22Rv1 (cell line): ENCODE measurements at regions not wholly inside any gene's neighbourhood (a gene's known extent, or its start where the extent isn't known, plus 50 kb on each side); places are given as distances from the start of the nearest gene placed in this dataset.

ENCODE experiments used
- H3K27ac ChIP-seq: fragments of 450-650 bp; 2 replicates; pipeline ENCODE4 v1.5.1; 2017
- ZFX ChIP-seq: fragments of 450-650 bp; IDR thresholded peaks from 2 replicates; pipeline ENCODE4 v1.6.1; 2017; ENCODE audit warnings: antibody characterized with exemption, borderline replicate concordance
- TF ChIP-seq, protein P1 (sequence below): fragments of 450-650 bp; IDR thresholded peaks from 2 replicates; pipeline ENCODE4 v1.5.1; 2017; ENCODE audit warnings: mild to moderate bottlenecking

DNA sequence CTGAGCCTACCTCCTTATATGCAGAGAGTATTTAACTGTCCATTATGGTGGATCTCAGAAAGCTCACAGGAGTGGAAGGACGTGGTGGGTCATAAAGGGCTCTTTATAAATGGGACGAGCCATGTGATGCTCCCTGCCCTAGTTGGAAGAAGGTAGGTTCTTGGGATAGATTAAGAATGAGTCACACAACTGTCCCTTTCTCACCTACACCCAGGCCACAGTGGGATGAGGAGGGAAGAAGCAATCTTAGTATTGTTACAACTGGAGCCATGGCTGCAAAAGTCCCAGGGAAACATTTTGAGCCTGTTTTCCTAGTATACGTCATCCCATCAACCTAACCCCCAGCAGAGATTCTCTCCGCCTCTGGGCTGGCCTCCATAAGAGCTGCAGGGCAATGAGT is 229.9 kb downstream of the TTC32 start:
- H3K27ac ChIP-seq: no peak overlapping the region
- no peak for TF ChIP-seq ZFX
- TF ChIP-seq, protein P1, sequence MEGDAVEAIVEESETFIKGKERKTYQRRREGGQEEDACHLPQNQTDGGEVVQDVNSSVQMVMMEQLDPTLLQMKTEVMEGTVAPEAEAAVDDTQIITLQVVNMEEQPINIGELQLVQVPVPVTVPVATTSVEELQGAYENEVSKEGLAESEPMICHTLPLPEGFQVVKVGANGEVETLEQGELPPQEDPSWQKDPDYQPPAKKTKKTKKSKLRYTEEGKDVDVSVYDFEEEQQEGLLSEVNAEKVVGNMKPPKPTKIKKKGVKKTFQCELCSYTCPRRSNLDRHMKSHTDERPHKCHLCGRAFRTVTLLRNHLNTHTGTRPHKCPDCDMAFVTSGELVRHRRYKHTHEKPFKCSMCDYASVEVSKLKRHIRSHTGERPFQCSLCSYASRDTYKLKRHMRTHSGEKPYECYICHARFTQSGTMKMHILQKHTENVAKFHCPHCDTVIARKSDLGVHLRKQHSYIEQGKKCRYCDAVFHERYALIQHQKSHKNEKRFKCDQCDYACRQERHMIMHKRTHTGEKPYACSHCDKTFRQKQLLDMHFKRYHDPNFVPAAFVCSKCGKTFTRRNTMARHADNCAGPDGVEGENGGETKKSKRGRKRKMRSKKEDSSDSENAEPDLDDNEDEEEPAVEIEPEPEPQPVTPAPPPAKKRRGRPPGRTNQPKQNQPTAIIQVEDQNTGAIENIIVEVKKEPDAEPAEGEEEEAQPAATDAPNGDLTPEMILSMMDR: no peak

DNA sequence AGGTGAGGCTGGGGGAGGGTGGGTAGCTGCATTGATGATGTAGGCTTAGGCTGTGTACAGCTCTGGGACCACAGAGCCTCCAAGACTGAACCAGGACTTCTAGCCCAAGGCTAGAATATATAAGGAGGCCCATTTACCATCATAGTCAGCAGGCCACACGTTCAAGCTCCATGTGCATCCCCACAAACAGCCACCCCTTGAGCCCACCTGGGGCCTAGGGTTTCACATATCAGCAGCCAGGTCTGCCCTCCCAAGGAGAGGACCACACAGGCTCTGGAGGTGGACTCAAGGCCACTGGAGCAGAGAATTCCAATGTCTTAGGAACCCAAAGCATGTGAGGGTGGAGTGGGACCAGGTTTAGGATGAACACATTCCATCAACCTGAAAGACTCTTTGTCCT is 230.5 kb downstream of the TTC32 start:
- H3K27ac ChIP-seq: no peak overlapping the region
- no peak for TF ChIP-seq ZFX
- TF ChIP-seq, protein P1: no peak

DNA sequence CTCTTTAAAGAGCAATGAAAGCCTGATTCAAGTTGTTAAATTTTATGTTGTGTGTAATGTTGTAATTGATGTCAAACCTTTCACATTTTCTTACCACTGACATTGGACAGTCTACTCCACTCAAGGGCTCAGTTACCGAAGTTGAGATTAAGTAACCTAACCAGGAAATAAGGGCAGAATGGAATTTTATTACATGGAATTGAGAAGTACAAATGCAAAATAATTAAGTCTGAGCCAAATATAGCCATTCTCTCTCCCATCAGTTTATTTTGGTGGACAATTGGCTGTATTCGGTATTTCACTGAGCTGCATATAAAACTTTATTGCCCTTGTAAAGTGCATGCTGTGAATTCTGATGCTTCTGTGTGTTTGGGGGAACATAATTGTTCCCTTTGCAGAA is 231.5 kb downstream of the TTC32 start:
- TF ChIP-seq, protein P1: no peak
- TF ChIP-seq ZFX: no peak

DNA sequence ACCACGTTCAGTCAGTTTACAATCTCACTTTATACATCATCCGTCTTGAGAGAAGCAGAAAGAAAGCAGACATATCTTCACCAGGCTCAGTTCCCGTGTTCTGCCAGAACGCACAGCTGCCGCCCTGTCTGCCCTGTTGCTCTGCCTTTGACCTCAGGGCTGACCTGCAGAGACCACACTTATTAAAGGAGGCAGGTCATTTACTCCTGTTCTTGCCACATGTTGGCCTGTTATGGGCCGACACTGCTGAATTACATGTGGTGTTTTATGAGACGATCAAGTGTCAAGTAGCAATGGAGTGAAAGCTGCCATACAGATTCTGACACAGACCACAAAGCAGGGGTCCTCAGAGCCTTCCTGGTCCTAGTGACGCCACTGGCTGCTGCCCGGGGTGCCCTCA is 232.2 kb downstream of the TTC32 start:
- TF ChIP-seq ZFX: no peak
- TF ChIP-seq, protein P1: no peak
- H3K27ac ChIP-seq: no peak overlapping the region

More for the DNA sequence above, 231.5 kb downstream of the TTC32 start:
- H3K27ac ChIP-seq: no peak overlapping the region

DNA sequence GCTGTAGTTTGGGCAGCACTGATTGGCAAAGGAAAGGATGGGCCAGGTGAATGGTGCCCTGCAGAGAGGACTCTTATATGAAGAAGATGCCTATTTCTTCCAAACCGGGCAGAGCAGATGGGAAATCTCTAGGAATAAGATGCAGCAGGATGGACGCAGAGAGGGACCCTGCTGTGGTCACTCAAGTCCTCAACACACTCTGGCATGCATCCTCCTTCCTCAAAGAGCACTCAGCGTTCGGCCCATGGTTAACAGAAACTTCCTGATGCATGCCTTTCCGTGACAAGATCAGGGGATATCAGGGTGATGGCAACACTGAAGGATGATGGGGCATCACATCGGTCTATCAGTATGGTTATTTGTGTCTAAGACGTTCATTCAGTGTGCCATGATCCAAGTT is 232.7 kb downstream of the TTC32 start:
- H3K27ac ChIP-seq: no peak overlapping the region
- TF ChIP-seq, protein P1: no peak
- no peak for TF ChIP-seq ZFX

DNA sequence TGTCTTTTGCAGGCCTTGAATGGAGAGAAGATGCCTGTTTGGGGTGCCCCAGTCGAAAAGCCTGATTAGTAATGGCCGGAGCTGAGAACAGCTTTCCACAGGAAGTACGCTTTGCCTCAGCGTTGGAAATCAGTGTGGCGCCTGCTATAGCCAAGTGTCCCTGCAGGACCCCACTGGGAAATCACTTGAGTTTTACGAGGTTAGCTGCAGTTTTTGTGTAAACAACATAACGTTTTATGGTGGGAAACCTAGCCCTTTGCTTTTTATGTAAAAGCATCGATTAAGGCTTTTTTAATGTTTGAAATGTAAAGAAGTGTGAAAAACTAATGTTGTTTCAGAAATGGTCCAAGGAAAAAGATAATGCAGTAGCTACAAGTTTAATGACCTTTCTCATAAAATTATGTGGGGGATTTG is 234.2 kb downstream of the TTC32 start:
- H3K27ac ChIP-seq: no peak overlapping the region
- TF ChIP-seq, protein P1: no peak
- TF ChIP-seq ZFX: no peak

DNA sequence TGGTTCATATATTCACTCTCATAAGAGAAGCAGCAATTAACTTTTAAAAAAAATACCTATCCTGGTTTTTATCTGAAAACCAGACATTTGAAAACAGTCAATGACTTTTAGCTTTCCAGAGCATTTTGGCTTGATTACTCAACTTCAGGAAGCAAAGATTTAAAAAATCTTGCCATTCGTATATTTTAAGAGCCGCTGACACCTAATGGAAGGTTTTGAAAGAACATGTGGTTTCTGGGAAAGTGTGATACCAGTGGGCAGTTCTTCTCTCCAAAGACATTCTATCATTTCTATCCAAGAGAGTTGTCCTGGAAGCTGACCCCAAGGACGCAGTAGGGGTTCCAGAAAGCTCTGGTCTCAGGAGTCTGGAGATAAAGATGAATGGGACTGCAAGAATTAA is 234.7 kb downstream of the TTC32 start:
- H3K27ac ChIP-seq: no peak overlapping the region
- TF ChIP-seq, protein P1: peak; percentile 43
- no peak for TF ChIP-seq ZFX
